ENCODE measurements at regions not wholly inside any gene's neighbourhood (a gene's known extent, or its start where the extent isn't known, plus 50 kb on each side); places are given as distances from the start of the nearest gene placed in this dataset.
"Not testable (repeated sequence)": the region's sequence is repeated elsewhere in the genome, so short reads cannot be mapped to it uniquely, and the experiment has no call there.

- CTCF ChIA-PET, result interaction anchor here in 1 of 2 donors (0.6 kb wide), 1 partner anchor 1018 kb away, joined by 4 read pairs; no protein-coding TSS in a partner anchor
- Mint-ChIP-seq H3K27ac (peak overlapping the region; percentile 3 to 66), H3K4me1 (peaks cover 34 to 39% (median 37%) of the 10 kb centered on the region in 3 donors), H3K27me3 (peaks cover 28 to 41% of the 10 kb centered on the region in 2 donors), H3K4me3 (peak overlapping the region; percentile 61 to 67 (median 66))
- POLR2A ChIA-PET; H3K27ac ChIP-seq (ENCODE audit: low read length); H3K9me3 Mint-ChIP-seq; ATAC-seq (replicated peaks in 1 of 4); H3K9me3 ChIP-seq; H3K36me3 ChIP-seq (ENCODE audit: control insufficient read depth in 2 of 2, extremely low read depth in 1 of 2, insufficient read depth in 1 of 2, low read length in 1 of 2); H3K36me3 Mint-ChIP-seq: not testable (repeated sequence)
- DNase-seq, result peak in 12 of 35 experiments; percentile 3 to 46 (median 18)
- 24% methylated on average over 30 of the region's 35 CpGs for whole genome bisulfite sequencing (ENCODE audit: insufficient coverage)
- H3K4me3 ChIP-seq (ENCODE audit: control insufficient read depth in 1 of 2, extremely low read depth in 1 of 2, low read length in 1 of 2), result peak overlapping the region; percentile 20 to 66
- peaks cover 2 to 42% of the 10 kb centered on the region in 2 experiments for H3K27me3 ChIP-seq (replicated peaks in 1 of 2; ENCODE audit: control insufficient read depth in 2 of 2, extremely low read depth in 1 of 2, insufficient read depth in 2 of 2, low read length in 1 of 2)
- peaks cover 2 to 35% of the 10 kb centered on the region in 2 experiments for H3K4me1 ChIP-seq (ENCODE audit: control insufficient read depth in 1 of 2, extremely low read depth in 1 of 2, insufficient read depth in 2 of 2, low read length in 2 of 2)
Measured at GRCh38 chr9:62798884-62799850, 1609.3 kb downstream of the SPATA31A7 start.

GRCh38 chr9:62799851-62800371 is 1610.1 kb downstream of the SPATA31A7 start:
- Mint-ChIP-seq H3K4me3 (peak overlapping the region; percentile 28 to 66 (median 61)), H3K4me1 (peaks cover 34 to 39% (median 37%) of the 10 kb centered on the region in 3 donors), H3K27ac (peak overlapping the region in 1 of 2 donors; percentile 3), H3K27me3 (peaks cover 35 to 49% of the 10 kb centered on the region in 2 donors)
- Histone ChIP-seq H3K4me1 (ENCODE audit: control insufficient read depth in 1 of 2, extremely low read depth in 1 of 2, insufficient read depth in 2 of 2, low read length in 2 of 2) (peaks cover 2 to 35% of the 10 kb centered on the region in 2 experiments), H3K27me3 (replicated peaks in 1 of 2; ENCODE audit: control insufficient read depth in 2 of 2, extremely low read depth in 1 of 2, insufficient read depth in 2 of 2, low read length in 1 of 2) (peaks cover 2 to 45% of the 10 kb centered on the region in 2 experiments)
- H3K4me3 ChIP-seq (ENCODE audit: control insufficient read depth in 1 of 2, extremely low read depth in 1 of 2, low read length in 1 of 2); H3K9me3 Mint-ChIP-seq; H3K36me3 ChIP-seq (ENCODE audit: control insufficient read depth in 2 of 2, extremely low read depth in 1 of 2, insufficient read depth in 1 of 2, low read length in 1 of 2); H3K9me3 ChIP-seq; H3K27ac ChIP-seq (ENCODE audit: low read length); ATAC-seq (replicated peaks in 1 of 4); CTCF ChIA-PET; H3K36me3 Mint-ChIP-seq; POLR2A ChIA-PET: not testable (repeated sequence)
- 16% methylated on average over 21 of the region's 36 CpGs for WGBS (ENCODE audit: insufficient coverage)
- peak in 12 of 35 experiments; percentile 4 to 40 (median 20) for DNase-seq

GRCh38 chr9:62800451-62801371 is 1610.9 kb downstream of the SPATA31A7 start:
- ATAC-seq (replicated peaks in 1 of 4); H3K36me3 ChIP-seq (ENCODE audit: control insufficient read depth in 2 of 2, extremely low read depth in 1 of 2, insufficient read depth in 1 of 2, low read length in 1 of 2); H3K36me3 Mint-ChIP-seq; POLR2A ChIA-PET; H3K9me3 Mint-ChIP-seq; H3K4me3 ChIP-seq (ENCODE audit: control insufficient read depth in 1 of 2, extremely low read depth in 1 of 2, low read length in 1 of 2); H3K9me3 ChIP-seq; H3K27ac ChIP-seq (ENCODE audit: low read length): not testable (repeated sequence)
- 52% methylated on average over 24 of the region's 30 CpGs for WGBS (ENCODE audit: insufficient coverage)
- peak overlapping the region; percentile 62 to 72 (median 66) for H3K4me3 Mint-ChIP-seq
- Histone ChIP-seq H3K27me3 (replicated peaks in 1 of 2; ENCODE audit: control insufficient read depth in 2 of 2, extremely low read depth in 1 of 2, insufficient read depth in 2 of 2, low read length in 1 of 2) (peaks cover 2 to 45% of the 10 kb centered on the region in 2 experiments), H3K4me1 (ENCODE audit: control insufficient read depth in 1 of 2, extremely low read depth in 1 of 2, insufficient read depth in 2 of 2, low read length in 2 of 2) (peaks cover 2 to 35% of the 10 kb centered on the region in 2 experiments)
- H3K27me3 Mint-ChIP-seq, result peaks cover 41 to 54% of the 10 kb centered on the region in 2 donors
- CTCF ChIA-PET, result interaction anchor here in 1 of 2 donors (1.0 kb wide), 1 partner anchor 1017 kb away, joined by 3 read pairs; no protein-coding TSS in a partner anchor
- peak overlapping the region; percentile 18 to 41 for H3K27ac Mint-ChIP-seq
- DNase-seq, result peak in 9 of 35 experiments; percentile 6 to 43 (median 14)
- H3K4me1 Mint-ChIP-seq, result peaks cover 34 to 39% (median 37%) of the 10 kb centered on the region in 3 donors

- Mint-ChIP-seq H3K27ac (peak overlapping the region; percentile 59 to 79), H3K4me3 (peak overlapping the region; percentile 62 to 72 (median 66)), H3K4me1 (peaks cover 34 to 39% (median 37%) of the 10 kb centered on the region in 3 donors), H3K27me3 (peaks cover 44 to 54% of the 10 kb centered on the region in 2 donors)
- WGBS (ENCODE audit: insufficient coverage), result 38% methylated on average over 14 of the region's 15 CpGs
- peaks cover 2 to 45% of the 10 kb centered on the region in 2 experiments for H3K27me3 ChIP-seq (replicated peaks in 1 of 2; ENCODE audit: control insufficient read depth in 2 of 2, extremely low read depth in 1 of 2, insufficient read depth in 2 of 2, low read length in 1 of 2)
- H3K4me1 ChIP-seq (ENCODE audit: control insufficient read depth in 1 of 2, extremely low read depth in 1 of 2, insufficient read depth in 2 of 2, low read length in 2 of 2), result peaks cover 2 to 35% of the 10 kb centered on the region in 2 experiments
- peak overlapping the region in 1 of 2 donors; percentile 45 for H3K4me3 ChIP-seq (ENCODE audit: control insufficient read depth in 1 of 2, extremely low read depth in 1 of 2, low read length in 1 of 2)
- POLR2A ChIA-PET; H3K36me3 Mint-ChIP-seq; ATAC-seq (replicated peaks in 1 of 4); H3K27ac ChIP-seq (ENCODE audit: low read length); H3K9me3 ChIP-seq; H3K36me3 ChIP-seq (ENCODE audit: control insufficient read depth in 2 of 2, extremely low read depth in 1 of 2, insufficient read depth in 1 of 2, low read length in 1 of 2); H3K9me3 Mint-ChIP-seq: not testable (repeated sequence)
- CTCF ChIA-PET, result interaction anchor here in 1 of 2 donors (1.0 kb wide), 1 partner anchor 1016 kb away, joined by 3 read pairs; no protein-coding TSS in a partner anchor
- peak in 8 of 35 experiments; percentile 9 to 34 (median 16) for DNase-seq
Measured at GRCh38 chr9:62801372-62801811, 1611.6 kb downstream of the SPATA31A7 start.

GRCh38 chr9:62801961-62802718 is 1612.3 kb downstream of the SPATA31A7 start:
- H3K9me3 Mint-ChIP-seq; H3K36me3 Mint-ChIP-seq; H3K36me3 ChIP-seq (ENCODE audit: control insufficient read depth in 2 of 2, extremely low read depth in 1 of 2, insufficient read depth in 1 of 2, low read length in 1 of 2); H3K9me3 ChIP-seq; POLR2A ChIA-PET; CTCF ChIA-PET: not testable (repeated sequence)
- Mint-ChIP-seq H3K4me1 (peaks cover 34 to 39% (median 37%) of the 10 kb centered on the region in 3 donors), H3K27me3 (peaks cover 45 to 54% of the 10 kb centered on the region in 2 donors), H3K27ac (peak overlapping the region; percentile 59 to 79), H3K4me3 (peak overlapping the region; percentile 62 to 72 (median 66))
- DNase-seq (peak; percentile 27 to 76 (median 52)), ATAC-seq (replicated peaks in 1 of 4) (peak; percentile 94 to 98 (median 96))
- peak overlapping the region; percentile 45 to 51 for H3K4me3 ChIP-seq (ENCODE audit: control insufficient read depth in 1 of 2, extremely low read depth in 1 of 2, low read length in 1 of 2)
- 6% methylated on average over 62 of the region's 63 CpGs for WGBS (ENCODE audit: insufficient coverage)
- H3K27me3 ChIP-seq (replicated peaks in 1 of 2; ENCODE audit: control insufficient read depth in 2 of 2, extremely low read depth in 1 of 2, insufficient read depth in 2 of 2, low read length in 1 of 2), result peaks cover 2 to 45% of the 10 kb centered on the region in 2 experiments
- peak overlapping the region; percentile 52 for H3K27ac ChIP-seq (ENCODE audit: low read length)
- H3K4me1 ChIP-seq (ENCODE audit: control insufficient read depth in 1 of 2, extremely low read depth in 1 of 2, insufficient read depth in 2 of 2, low read length in 2 of 2), result peaks cover 2 to 35% of the 10 kb centered on the region in 2 experiments

Data from T-cell (primary cell).